ENCODE measurements at regions not wholly inside any gene's neighbourhood (a gene's known extent, or its start where the extent isn't known, plus 50 kb on each side); places are given as distances from the start of the nearest gene placed in this dataset.
"Not testable (repeated sequence)": the region's sequence is repeated elsewhere in the genome, so short reads cannot be mapped to it uniquely, and the experiment has no call there.

DNA sequence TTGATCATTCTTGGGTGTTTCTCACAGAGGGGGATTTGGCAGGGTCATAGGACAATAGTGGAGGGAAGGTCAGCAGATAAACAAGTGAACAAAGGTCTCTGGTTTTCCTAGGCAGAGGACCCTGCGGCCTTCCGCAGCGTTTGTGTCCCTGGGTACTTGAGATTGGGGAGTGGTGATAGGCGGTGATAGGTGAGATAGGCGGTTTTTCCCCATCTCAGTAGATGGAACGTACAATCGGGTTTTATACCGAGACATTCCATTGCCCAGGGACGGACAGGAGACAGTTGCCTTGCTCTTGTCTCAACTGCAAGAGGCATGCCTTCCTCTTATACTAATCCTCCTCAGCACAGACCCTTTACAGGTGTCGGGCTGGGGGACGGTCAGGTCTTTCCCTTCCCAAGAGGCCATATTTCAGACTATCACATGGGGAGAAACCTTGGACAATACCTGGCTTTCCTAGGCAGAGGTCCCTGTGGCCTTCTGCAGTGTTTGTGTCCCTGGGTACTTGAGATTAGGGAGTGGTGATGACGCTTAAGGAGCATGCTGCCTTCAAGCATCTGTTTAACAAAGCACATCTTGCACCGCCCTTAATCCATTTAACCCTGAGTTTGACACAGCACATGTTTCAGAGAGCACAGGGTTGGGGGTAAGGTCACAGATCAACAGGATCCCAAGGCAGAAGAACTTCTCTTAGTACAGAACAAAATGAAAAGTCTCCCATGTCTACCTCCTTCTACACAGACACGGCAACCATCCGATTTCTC is 86.2 kb downstream of the OR2B2 start:
- not testable (repeated sequence) for TF ChIP-seq POLR2A, CTCF (IDR thresholded peaks at IDR 0.05)
